GM18868 (cell line): ENCODE measurements at regions not wholly inside any gene's neighbourhood (a gene's known extent, or its start where the extent isn't known, plus 50 kb on each side); places are given as distances from the start of the nearest gene placed in this dataset.
"Not testable (repeated sequence)": the region's sequence is repeated elsewhere in the genome, so short reads cannot be mapped to it uniquely, and the experiment has no call there.

Experiments used
- ATAC-seq: cut with Tn5 transposase; IDR thresholded peaks from one replicate; pipeline ENCODE4 v1.9.1; 2021; ENCODE audit warnings: mild to moderate bottlenecking, moderate library complexity; ENCODE audit not compliant: unreplicated experiment

GRCh38 chr13:84816567-84817105 lies 934.4 kb upstream of the SLITRK1 start:
- ATAC-seq = no peak

GRCh38 chr13:84812789-84813188 lies 930.5 kb upstream of the SLITRK1 start:
- ATAC-seq = no peak

GRCh38 chr13:84812078-84812477 lies 929.8 kb upstream of the SLITRK1 start:
- ATAC-seq = no peak

GRCh38 chr13:84810781-84811180 lies 928.5 kb upstream of the SLITRK1 start:
- no peak for ATAC-seq

- ATAC-seq = no peak
Observed at GRCh38 chr13:84802073-84802472, 919.8 kb upstream of the SLITRK1 start.

GRCh38 chr13:84784443-84785153 lies 902.3 kb upstream of the SLITRK1 start:
- no peak for ATAC-seq

GRCh38 chr13:84777316-84777715 lies 895.0 kb upstream of the SLITRK1 start:
- no peak for ATAC-seq

- no peak for ATAC-seq
Observed at GRCh38 chr13:84776593-84776992, 894.3 kb upstream of the SLITRK1 start.

GRCh38 chr13:84775920-84776319 lies 893.6 kb upstream of the SLITRK1 start:
- ATAC-seq = not testable (repeated sequence)

- no peak for ATAC-seq
Observed at GRCh38 chr13:84774111-84774510, 891.8 kb upstream of the SLITRK1 start.

- no peak for ATAC-seq
Observed at GRCh38 chr13:84760956-84761355, 878.7 kb upstream of the SLITRK1 start.

- no peak for ATAC-seq
Observed at GRCh38 chr13:84749126-84749525, 866.9 kb upstream of the SLITRK1 start.

GRCh38 chr13:84745051-84745551 lies 862.8 kb upstream of the SLITRK1 start:
- no peak for ATAC-seq

GRCh38 chr13:84744203-84744602 lies 861.9 kb upstream of the SLITRK1 start:
- ATAC-seq = no peak

- ATAC-seq = no peak
Observed at GRCh38 chr13:84741253-84741652, 859.0 kb upstream of the SLITRK1 start.

GRCh38 chr13:84739021-84739420 lies 856.7 kb upstream of the SLITRK1 start:
- ATAC-seq = no peak

- ATAC-seq = no peak
Observed at GRCh38 chr13:84737661-84738060, 855.4 kb upstream of the SLITRK1 start.

GRCh38 chr13:84730376-84730775 lies 848.1 kb upstream of the SLITRK1 start:
- no peak for ATAC-seq

GRCh38 chr13:84705982-84706710 lies 823.9 kb upstream of the SLITRK1 start:
- ATAC-seq = no peak

- ATAC-seq = no peak
Observed at GRCh38 chr13:84702174-84702573, 819.9 kb upstream of the SLITRK1 start.

- ATAC-seq = not testable (repeated sequence)
Observed at GRCh38 chr13:84697591-84697990, 815.3 kb upstream of the SLITRK1 start.

GRCh38 chr13:84686973-84687372 lies 804.7 kb upstream of the SLITRK1 start:
- no peak for ATAC-seq
